ENCODE measurements at regions not wholly inside any gene's neighbourhood (a gene's known extent, or its start where the extent isn't known, plus 50 kb on each side); places are given as distances from the start of the nearest gene placed in this dataset.

- H3K4me3 ChIP-seq, result no peak overlapping the region
- H3K36me3 ChIP-seq, result no peaks in the 10 kb centered on the region
- H3K9me3 ChIP-seq (ENCODE audit: low read depth), result no peaks in the 10 kb centered on the region
- no peak for DNase-seq (ENCODE audit: low read depth in 1 of 2, low spot score in 1 of 2)
- H3K27ac ChIP-seq, result no peak overlapping the region
- no peaks in the 10 kb centered on the region for H3K27me3 ChIP-seq
- TF ChIP-seq CTCF (IDR thresholded peaks at IDR 0.05; ENCODE audit: low read depth, low read length), result no peak
- H3K4me1 ChIP-seq (ENCODE audit: low read depth), result no peaks in the 10 kb centered on the region
Observed at GRCh38 chr22:45061332-45061731, 51.5 kb upstream of the PHF21B start.

- Histone ChIP-seq H3K36me3 (no peaks in the 10 kb centered on the region), H3K4me1 (ENCODE audit: low read depth) (no peaks in the 10 kb centered on the region), H3K27me3 (no peaks in the 10 kb centered on the region), H3K27ac (no peak overlapping the region), H3K9me3 (ENCODE audit: low read depth) (no peaks in the 10 kb centered on the region), H3K4me3 (no peak overlapping the region)
- DNase-seq (ENCODE audit: low read depth in 1 of 2, low spot score in 1 of 2), result peak in 1 of 2 donors; percentile 37
- TF ChIP-seq CTCF (IDR thresholded peaks at IDR 0.05; ENCODE audit: low read depth, low read length), result no peak
Observed at GRCh38 chr22:45064313-45065278, 54.8 kb upstream of the PHF21B start.

GRCh38 chr22:45065726-45066125, 55.9 kb upstream of the PHF21B start:
- TF ChIP-seq CTCF (IDR thresholded peaks at IDR 0.05; ENCODE audit: low read depth, low read length), result no peak
- peaks cover under 1% of the 10 kb centered on the region for H3K27me3 ChIP-seq
- H3K4me3 ChIP-seq, result no peak overlapping the region
- DNase-seq (ENCODE audit: low read depth in 1 of 2, low spot score in 1 of 2), result no peak
- no peaks in the 10 kb centered on the region for H3K36me3 ChIP-seq
- no peaks in the 10 kb centered on the region for H3K4me1 ChIP-seq (ENCODE audit: low read depth)
- no peak overlapping the region for H3K27ac ChIP-seq
- H3K9me3 ChIP-seq (ENCODE audit: low read depth), result no peaks in the 10 kb centered on the region

GRCh38 chr22:45067731-45068130, 57.9 kb upstream of the PHF21B start:
- Histone ChIP-seq H3K27ac (no peak overlapping the region), H3K9me3 (ENCODE audit: low read depth) (no peaks in the 10 kb centered on the region), H3K4me3 (no peak overlapping the region), H3K36me3 (no peaks in the 10 kb centered on the region), H3K4me1 (ENCODE audit: low read depth) (no peaks in the 10 kb centered on the region), H3K27me3 (peaks cover 17% of the 10 kb centered on the region)
- no peak for TF ChIP-seq CTCF (IDR thresholded peaks at IDR 0.05; ENCODE audit: low read depth, low read length)
- no peak for DNase-seq (ENCODE audit: low read depth in 1 of 2, low spot score in 1 of 2)

GRCh38 chr22:45069925-45070324, 60.1 kb upstream of the PHF21B start:
- H3K4me1 ChIP-seq (ENCODE audit: low read depth), result no peaks in the 10 kb centered on the region
- H3K27ac ChIP-seq, result no peak overlapping the region
- no peaks in the 10 kb centered on the region for H3K9me3 ChIP-seq (ENCODE audit: low read depth)
- no peak overlapping the region for H3K4me3 ChIP-seq
- no peak for DNase-seq (ENCODE audit: low read depth in 1 of 2, low spot score in 1 of 2)
- H3K36me3 ChIP-seq, result no peaks in the 10 kb centered on the region
- TF ChIP-seq CTCF (IDR thresholded peaks at IDR 0.05; ENCODE audit: low read depth, low read length), result no peak
- H3K27me3 ChIP-seq, result peaks cover 21% of the 10 kb centered on the region
